ENCODE measurements at regions not wholly inside any gene's neighbourhood (a gene's known extent, or its start where the extent isn't known, plus 50 kb on each side); places are given as distances from the start of the nearest gene placed in this dataset.

GRCh38 chr4:23324021-23324690 is 565.7 kb downstream of the PPARGC1A start:
- TF ChIP-seq, protein P1, sequence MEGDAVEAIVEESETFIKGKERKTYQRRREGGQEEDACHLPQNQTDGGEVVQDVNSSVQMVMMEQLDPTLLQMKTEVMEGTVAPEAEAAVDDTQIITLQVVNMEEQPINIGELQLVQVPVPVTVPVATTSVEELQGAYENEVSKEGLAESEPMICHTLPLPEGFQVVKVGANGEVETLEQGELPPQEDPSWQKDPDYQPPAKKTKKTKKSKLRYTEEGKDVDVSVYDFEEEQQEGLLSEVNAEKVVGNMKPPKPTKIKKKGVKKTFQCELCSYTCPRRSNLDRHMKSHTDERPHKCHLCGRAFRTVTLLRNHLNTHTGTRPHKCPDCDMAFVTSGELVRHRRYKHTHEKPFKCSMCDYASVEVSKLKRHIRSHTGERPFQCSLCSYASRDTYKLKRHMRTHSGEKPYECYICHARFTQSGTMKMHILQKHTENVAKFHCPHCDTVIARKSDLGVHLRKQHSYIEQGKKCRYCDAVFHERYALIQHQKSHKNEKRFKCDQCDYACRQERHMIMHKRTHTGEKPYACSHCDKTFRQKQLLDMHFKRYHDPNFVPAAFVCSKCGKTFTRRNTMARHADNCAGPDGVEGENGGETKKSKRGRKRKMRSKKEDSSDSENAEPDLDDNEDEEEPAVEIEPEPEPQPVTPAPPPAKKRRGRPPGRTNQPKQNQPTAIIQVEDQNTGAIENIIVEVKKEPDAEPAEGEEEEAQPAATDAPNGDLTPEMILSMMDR (IDR thresholded peaks at IDR 0.05; ENCODE audit: borderline replicate concordance) = no peak
- Histone ChIP-seq H3K4me3 (no peak overlapping the region), H3K27ac (replicated peaks) (no peak overlapping the region), H3K4me1 (no peaks in the 10 kb centered on the region), H3K27me3 (ENCODE audit: low read depth) (no peaks in the 10 kb centered on the region), H3K36me3 (no peaks in the 10 kb centered on the region), H3K9me3 (replicated peaks) (no peaks in the 10 kb centered on the region)
- intact Hi-C loops (cut with micrococcal nuclease) = no loop called here
- DNase-seq = no peak

DNA sequence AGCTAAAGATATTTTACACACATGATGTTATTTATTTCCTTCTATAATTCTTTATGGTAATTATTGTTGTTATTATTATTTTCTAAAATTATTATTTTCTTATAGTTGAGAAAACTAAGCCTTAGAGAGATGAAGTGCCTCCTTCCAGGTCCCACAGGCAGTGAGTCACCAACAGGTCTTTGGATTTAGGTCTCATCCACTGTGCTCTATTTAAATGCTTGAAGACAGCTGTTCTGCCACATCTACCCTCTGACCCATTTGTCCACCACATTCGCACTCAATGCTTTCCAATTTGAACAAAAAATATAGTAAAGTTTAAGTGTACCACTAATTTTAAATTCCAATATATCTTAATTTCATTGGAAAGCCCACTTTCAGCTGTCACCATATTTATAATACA is 566.4 kb downstream of the PPARGC1A start:
- no peak overlapping the region for H3K27ac ChIP-seq (replicated peaks)
- intact Hi-C loops (cut with micrococcal nuclease) = no loop called here
- TF ChIP-seq, protein P1 (IDR thresholded peaks at IDR 0.05; ENCODE audit: borderline replicate concordance) = no peak

DNA sequence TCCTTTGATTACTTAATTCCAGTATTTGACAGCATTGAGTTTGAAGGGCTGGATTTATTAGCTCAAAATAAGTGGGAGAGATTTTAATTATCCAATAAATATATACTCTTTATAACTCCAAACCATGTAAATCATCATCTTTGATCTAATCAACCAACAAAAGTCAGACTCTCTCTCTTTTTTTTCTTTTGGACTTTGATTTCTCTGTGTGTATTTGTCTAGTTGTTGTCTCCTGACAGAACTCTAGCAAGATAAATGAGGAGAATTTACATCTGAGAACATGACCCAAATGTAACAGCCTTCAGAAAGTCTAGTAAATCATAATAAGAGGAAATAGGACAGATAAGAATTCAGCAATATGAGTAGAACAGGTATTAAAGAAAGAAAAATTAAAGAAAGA is 567.1 kb downstream of the PPARGC1A start:
- intact Hi-C loops (cut with micrococcal nuclease) = no loop called here
- Histone ChIP-seq H3K4me3 (no peak overlapping the region), H3K9me3 (replicated peaks) (no peaks in the 10 kb centered on the region), H3K4me1 (no peaks in the 10 kb centered on the region), H3K27ac (replicated peaks) (no peak overlapping the region), H3K36me3 (no peaks in the 10 kb centered on the region), H3K27me3 (ENCODE audit: low read depth) (no peaks in the 10 kb centered on the region)
- no peak for DNase-seq
- TF ChIP-seq, protein P1 (IDR thresholded peaks at IDR 0.05; ENCODE audit: borderline replicate concordance) = no peak

More for the DNA sequence above, 566.4 kb downstream of the PPARGC1A start:
- Histone ChIP-seq H3K4me1 (no peaks in the 10 kb centered on the region), H3K9me3 (replicated peaks) (no peaks in the 10 kb centered on the region), H3K27me3 (ENCODE audit: low read depth) (no peaks in the 10 kb centered on the region), H3K4me3 (no peak overlapping the region), H3K36me3 (no peaks in the 10 kb centered on the region)
- no peak for DNase-seq

- no peak overlapping the region for H3K4me3 ChIP-seq
- no peak for DNase-seq
- no peaks in the 10 kb centered on the region for H3K9me3 ChIP-seq (replicated peaks)
- no peaks in the 10 kb centered on the region for H3K4me1 ChIP-seq
- H3K36me3 ChIP-seq = no peaks in the 10 kb centered on the region
- no peaks in the 10 kb centered on the region for H3K27me3 ChIP-seq (ENCODE audit: low read depth)
- TF ChIP-seq, protein P1 (IDR thresholded peaks at IDR 0.05; ENCODE audit: borderline replicate concordance) = no peak
- H3K27ac ChIP-seq (replicated peaks) = no peak overlapping the region
- intact Hi-C loops (cut with micrococcal nuclease) = no loop called here
Observed at GRCh38 chr4:23320931-23321587, 568.8 kb downstream of the PPARGC1A start.

DNA sequence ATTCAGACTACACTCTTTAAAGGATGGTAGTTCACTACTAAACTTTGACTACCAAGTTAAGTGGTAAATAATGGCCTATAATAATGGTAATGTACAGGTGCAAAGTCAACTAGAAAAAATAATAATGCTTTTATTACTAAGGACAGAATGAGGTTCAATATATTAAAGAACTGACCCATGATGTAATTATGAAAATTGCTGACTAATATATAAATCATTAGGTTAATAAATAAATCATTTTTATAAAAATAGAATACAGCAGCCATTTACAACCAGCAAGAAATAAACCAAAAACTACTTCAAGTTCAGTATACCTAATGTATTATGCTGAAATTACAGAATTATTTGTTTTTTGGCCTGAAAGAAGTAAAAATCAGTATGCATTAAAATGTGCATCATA is 577.2 kb downstream of the PPARGC1A start:
- Histone ChIP-seq H3K4me3 (no peak overlapping the region), H3K4me1 (no peaks in the 10 kb centered on the region), H3K27ac (replicated peaks) (no peak overlapping the region), H3K36me3 (no peaks in the 10 kb centered on the region), H3K9me3 (replicated peaks) (no peaks in the 10 kb centered on the region), H3K27me3 (ENCODE audit: low read depth) (no peaks in the 10 kb centered on the region)
- no peak for DNase-seq
- TF ChIP-seq, protein P1 (IDR thresholded peaks at IDR 0.05; ENCODE audit: borderline replicate concordance) = no peak
- intact Hi-C loops (cut with micrococcal nuclease) = no loop called here
